Neuronal stem cell (in vitro differentiated cells): ENCODE measurements at regions not wholly inside any gene's neighbourhood (a gene's known extent, or its start where the extent isn't known, plus 50 kb on each side); places are given as distances from the start of the nearest gene placed in this dataset.
A peak's percentile ranks its signal among the peaks of the same experiment; 100 is the strongest.

Source experiments
- DNase-seq: peaks from one replicate; pipeline ENCODE4 v3.0.0-alpha.2; 2013; ENCODE audit warnings: low spot score
- H2AFZ ChIP-seq: one replicate; pipeline ENCODE4 v1.6.1; 2013; ENCODE audit warnings: mild to moderate bottlenecking, low read length, inconsistent platforms
- H2AK5ac ChIP-seq: 2 replicates; pipeline ENCODE4 v1.6.1; 2013; ENCODE audit warnings: low read depth, mild to moderate bottlenecking, inconsistent platforms, low read length, moderate library complexity, mixed read lengths
- H2BK120ac ChIP-seq: 2 replicates; pipeline ENCODE4 v1.6.1; 2013; ENCODE audit warnings: low read depth, mild to moderate bottlenecking, inconsistent platforms, low read length, moderate library complexity, mixed read lengths
- H2BK12ac ChIP-seq: one replicate; pipeline ENCODE4 v1.6.1; 2013; ENCODE audit warnings: low read length, inconsistent platforms
- H2BK15ac ChIP-seq: 2 replicates; pipeline ENCODE4 v1.6.1; 2013; ENCODE audit warnings: mild to moderate bottlenecking, low read length, inconsistent platforms, mixed read lengths
- H2BK5ac ChIP-seq: one replicate; pipeline ENCODE4 v1.6.1; 2013; ENCODE audit warnings: inconsistent platforms, mild to moderate bottlenecking, low read length, moderate library complexity
- H3K14ac ChIP-seq: one replicate; pipeline ENCODE4 v1.6.1; 2013; ENCODE audit warnings: low read length, inconsistent platforms
- H3K18ac ChIP-seq: 2 replicates; pipeline ENCODE4 v1.6.1; 2013; ENCODE audit warnings: low read length, inconsistent platforms
- H3K23ac ChIP-seq: 2 replicates; pipeline ENCODE4 v1.6.1; 2013; ENCODE audit warnings: low read depth, mild to moderate bottlenecking, mixed read lengths, low read length, inconsistent platforms; ENCODE audit not compliant: poor library complexity
- H3K27ac ChIP-seq: replicated peaks from 3 replicates; pipeline ENCODE4 v1.5.1; 2013; ENCODE audit warnings: low read length, inconsistent platforms
- H3K27me3 ChIP-seq, 3 experiments: 2 replicates each; pipeline ENCODE4 v1.6.1; 2013; ENCODE audit warnings: low read length in 3 of 3, mild to moderate bottlenecking in 2 of 3, inconsistent platforms in 1 of 3, low read depth in 1 of 3, mixed read lengths in 1 of 3, moderate library complexity in 1 of 3; ENCODE audit not compliant: control insufficient read depth in 3 of 3, insufficient read depth in 3 of 3
- H3K36me3 ChIP-seq, 2 donors: replicated peaks in 1 of 2; 2 replicates each; pipeline ENCODE4 v1.6.1; 2013; ENCODE audit warnings: low read length in 2 of 2; ENCODE audit not compliant: control insufficient read depth in 2 of 2, insufficient read depth in 2 of 2
- H3K4ac ChIP-seq: 2 replicates; pipeline ENCODE4 v1.6.1; 2013; ENCODE audit warnings: inconsistent platforms, mild to moderate bottlenecking, low read length, moderate library complexity
- H3K4me1 ChIP-seq, 2 donors: 1 replicate in 1 of 2; 2 replicates in 1 of 2; pipeline ENCODE4 v1.6.1; 2013; ENCODE audit warnings: low read length in 2 of 2, low read depth in 1 of 2; ENCODE audit not compliant: control insufficient read depth in 2 of 2, insufficient read depth in 1 of 2
- H3K4me2 ChIP-seq: one replicate; pipeline ENCODE4 v1.6.1; 2013; ENCODE audit warnings: mild to moderate bottlenecking, low read length, inconsistent platforms; ENCODE audit not compliant: insufficient read depth, poor library complexity, severe bottlenecking
- H3K4me3 ChIP-seq, 2 donors: 2 replicates each; pipeline ENCODE4 v1.5.1; 2013; ENCODE audit warnings: low read length in 2 of 2, mild to moderate bottlenecking in 2 of 2, inconsistent platforms in 1 of 2, moderate library complexity in 1 of 2
- H3K79me1 ChIP-seq: one replicate; pipeline ENCODE4 v1.6.1; 2013; ENCODE audit warnings: low read depth, mild to moderate bottlenecking, inconsistent platforms, low read length, moderate library complexity
- H3K9ac ChIP-seq: one replicate; pipeline ENCODE4 v1.6.1; 2013; ENCODE audit warnings: mild to moderate bottlenecking, low read depth, low read length, inconsistent platforms; ENCODE audit not compliant: poor library complexity
- H3K9me3 ChIP-seq, 2 donors: replicated peaks in 1 of 2; 2 replicates each; pipeline versions ENCODE3 to v1.6.1; 2013; ENCODE audit warnings: low read length in 2 of 2, mild to moderate bottlenecking in 2 of 2, inconsistent platforms in 1 of 2, low read depth in 1 of 2, mixed read lengths in 1 of 2, moderate library complexity in 1 of 2; ENCODE audit not compliant: control insufficient read depth in 2 of 2, insufficient read depth in 1 of 2
- H4K8ac ChIP-seq: one replicate; pipeline ENCODE4 v1.6.1; 2013; ENCODE audit warnings: low read depth, mild to moderate bottlenecking, inconsistent platforms, low read length, moderate library complexity
- H4K91ac ChIP-seq: one replicate; pipeline ENCODE4 v1.6.1; 2013; ENCODE audit warnings: low read length, low read depth, mild to moderate bottlenecking, inconsistent platforms; ENCODE audit not compliant: poor library complexity
- WGBS, 2 donors: extraction: QIAGEN DNeasy Blood & Tissue Kit; methylation state at CpG; one replicate each; pipeline ENCODE4 v1.1.7; 2013; ENCODE audit warnings: missing lambda C conversion rate in 2 of 2, mixed read lengths in 1 of 2; ENCODE audit not compliant: insufficient read length in 2 of 2, insufficient replicate concordance in 1 of 2; ENCODE audit errors: extremely low coverage in 2 of 2; 5-methylcytosine and 5-hydroxymethylcytosine counted together

DNA sequence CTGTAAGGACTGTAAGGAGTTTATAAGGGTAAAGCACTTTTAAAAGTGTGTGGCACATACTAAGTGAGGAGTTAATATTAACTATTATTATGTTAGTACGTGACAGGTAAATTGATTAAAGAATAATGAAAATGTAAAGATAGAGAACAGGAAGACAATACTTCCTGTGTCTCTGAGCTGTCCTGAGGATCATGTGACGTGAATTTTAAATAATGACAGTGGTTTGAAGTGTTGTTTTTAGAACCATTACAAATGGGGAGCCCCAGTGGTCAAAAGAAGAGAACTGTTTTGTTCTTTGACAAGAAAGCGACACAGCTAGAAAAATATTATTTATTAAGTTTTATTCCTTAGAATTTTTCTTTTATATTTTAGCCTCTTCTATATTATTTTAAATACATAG, 241.2 kb upstream of the STARD13 start:
- Histone ChIP-seq H3K27me3 (no peaks in the 10 kb centered on the region), H2BK12ac (no peak overlapping the region), H3K36me3 (no peaks in the 10 kb centered on the region), H3K79me1 (no peaks in the 10 kb centered on the region), H4K91ac (no peak overlapping the region), H3K4ac (no peak overlapping the region), H2BK120ac (no peak overlapping the region), H3K14ac (no peak overlapping the region), H2AFZ (peak overlapping the region; percentile 56), H3K4me1 (peaks cover 0 to 2% of the 10 kb centered on the region in 2 donors), H4K8ac (no peak overlapping the region), H2BK5ac (no peak overlapping the region), H2BK15ac (no peak overlapping the region), H2AK5ac (no peak overlapping the region), H3K9ac (no peak overlapping the region), H3K4me3 (no peak overlapping the region), H3K4me2 (no peak overlapping the region), H3K27ac (no peak overlapping the region), H3K9me3 (no peaks in the 10 kb centered on the region), H3K23ac (no peak overlapping the region), H3K18ac (no peak overlapping the region)
- DNase-seq: no peak
- WGBS, 2 donors: no CpG with 5 or more reads among the region's 3 CpGs

DNA sequence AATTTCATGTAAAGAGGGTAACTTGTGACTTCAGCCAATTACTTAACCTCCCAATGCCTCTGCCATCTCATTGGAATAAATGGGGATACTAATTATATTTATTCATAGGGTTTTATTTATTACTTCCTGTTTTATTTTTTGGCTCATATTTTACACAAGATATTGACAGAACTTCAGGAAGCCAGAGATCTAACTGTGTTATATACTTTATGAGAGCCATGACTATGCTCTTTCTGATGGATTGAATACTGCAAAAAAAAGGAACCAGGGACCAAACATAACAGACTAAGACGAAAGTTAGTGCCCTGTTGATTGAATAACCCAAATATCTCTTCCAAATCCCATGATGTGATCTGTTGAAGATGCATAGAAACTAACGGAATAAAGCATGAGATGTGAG, 243.3 kb upstream of the STARD13 start:
- no CpG with 5 or more reads among the region's 2 CpGs for WGBS, 2 donors
- H3K18ac ChIP-seq: no peak overlapping the region

DNA sequence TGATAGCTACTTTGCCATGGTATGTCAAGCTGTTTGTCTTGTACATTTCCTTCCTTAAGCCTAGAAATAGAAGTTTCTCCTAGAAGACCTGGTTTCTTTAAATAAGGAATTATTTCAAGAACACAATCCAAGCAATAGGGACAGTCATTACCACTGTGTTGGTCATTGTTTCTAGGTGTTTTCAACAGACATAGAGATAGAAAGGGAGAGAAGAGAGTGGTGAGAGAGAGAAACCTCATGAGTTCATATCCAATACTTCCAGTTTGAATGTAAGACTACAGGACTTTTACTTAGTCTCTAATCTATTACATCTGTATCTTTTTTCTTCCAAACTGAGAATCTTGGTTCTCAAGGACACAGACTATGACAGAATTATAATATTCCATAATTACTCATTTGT, 245.9 kb upstream of the STARD13 start:
- Histone ChIP-seq H3K27ac (no peak overlapping the region), H3K9ac (no peak overlapping the region), H3K9me3 (no peaks in the 10 kb centered on the region), H2AFZ (no peak overlapping the region), H3K36me3 (no peaks in the 10 kb centered on the region), H3K79me1 (no peaks in the 10 kb centered on the region), H3K4me2 (no peak overlapping the region), H4K91ac (no peak overlapping the region), H2BK5ac (no peak overlapping the region), H2BK12ac (no peak overlapping the region), H2AK5ac (no peak overlapping the region), H3K27me3 (no peaks in the 10 kb centered on the region), H3K18ac (no peak overlapping the region), H3K4ac (no peak overlapping the region), H3K23ac (no peak overlapping the region), H4K8ac (no peak overlapping the region), H2BK15ac (no peak overlapping the region), H3K14ac (no peak overlapping the region), H3K4me1 (no peaks in the 10 kb centered on the region), H3K4me3 (no peak overlapping the region), H2BK120ac (no peak overlapping the region)
- no peak for DNase-seq

More for the DNA sequence above, 243.3 kb upstream of the STARD13 start:
- H3K27ac ChIP-seq: no peak overlapping the region
- no peaks in the 10 kb centered on the region for H3K27me3 ChIP-seq
- H2BK15ac ChIP-seq: no peak overlapping the region
- H3K4me2 ChIP-seq: no peak overlapping the region
- H2AK5ac ChIP-seq: no peak overlapping the region
- H4K8ac ChIP-seq: no peak overlapping the region
- H3K23ac ChIP-seq: no peak overlapping the region
- H3K4me1 ChIP-seq: no peaks in the 10 kb centered on the region
- H3K4ac ChIP-seq: no peak overlapping the region
- H2BK120ac ChIP-seq: no peak overlapping the region
- no peak overlapping the region for H4K91ac ChIP-seq
- H3K9ac ChIP-seq: no peak overlapping the region
- no peak overlapping the region for H3K14ac ChIP-seq
- H3K4me3 ChIP-seq: no peak overlapping the region
- DNase-seq: no peak
- H3K36me3 ChIP-seq: no peaks in the 10 kb centered on the region
- no peaks in the 10 kb centered on the region for H3K9me3 ChIP-seq
- H2AFZ ChIP-seq: no peak overlapping the region
- H3K79me1 ChIP-seq: no peaks in the 10 kb centered on the region
- no peak overlapping the region for H2BK12ac ChIP-seq
- no peak overlapping the region for H2BK5ac ChIP-seq

DNA sequence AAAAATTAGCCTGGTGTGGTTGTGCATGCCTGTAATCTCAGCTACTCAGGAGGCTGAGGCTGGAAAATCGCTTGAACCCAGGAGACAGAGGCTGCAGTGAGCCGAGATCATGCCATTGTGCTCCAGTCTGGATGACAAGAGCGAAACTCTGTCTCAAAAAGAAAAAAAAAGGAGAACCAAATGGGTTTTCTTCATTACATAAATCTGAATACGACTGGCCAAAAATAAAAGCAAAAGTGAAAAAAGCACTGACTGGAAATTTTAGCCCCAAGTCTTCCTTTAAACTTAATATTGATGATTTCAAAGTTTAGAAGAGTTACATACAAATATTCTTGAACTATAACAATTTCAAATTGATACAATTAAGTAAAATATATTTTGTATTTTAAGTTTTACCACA, 249.5 kb upstream of the STARD13 start:
- no peaks in the 10 kb centered on the region for H3K79me1 ChIP-seq
- no peak overlapping the region for H2AK5ac ChIP-seq
- no peak overlapping the region for H2BK5ac ChIP-seq
- WGBS, 2 donors: no CpG with 5 or more reads among the region's 4 CpGs
- H2BK15ac ChIP-seq: no peak overlapping the region
- H3K9me3 ChIP-seq: no peaks in the 10 kb centered on the region
- H3K4ac ChIP-seq: no peak overlapping the region
- no peak overlapping the region for H3K27ac ChIP-seq
- no peak overlapping the region for H4K91ac ChIP-seq
- H3K23ac ChIP-seq: no peak overlapping the region
- no peak overlapping the region for H3K4me3 ChIP-seq
- H3K9ac ChIP-seq: no peak overlapping the region
- H3K18ac ChIP-seq: no peak overlapping the region
- H2BK120ac ChIP-seq: no peak overlapping the region
- H2AFZ ChIP-seq: no peak overlapping the region
- H3K4me1 ChIP-seq: peaks cover 0 to 3% of the 10 kb centered on the region in 2 donors
- no peaks in the 10 kb centered on the region for H3K36me3 ChIP-seq
- no peak for DNase-seq
- no peak overlapping the region for H3K14ac ChIP-seq
- H2BK12ac ChIP-seq: no peak overlapping the region
- H3K4me2 ChIP-seq: no peak overlapping the region
- H4K8ac ChIP-seq: no peak overlapping the region
- no peaks in the 10 kb centered on the region for H3K27me3 ChIP-seq
